NT2/D1 (cell line): ENCODE measurements at regions not wholly inside any gene's neighbourhood (a gene's known extent, or its start where the extent isn't known, plus 50 kb on each side); places are given as distances from the start of the nearest gene placed in this dataset.
"Not testable (repeated sequence)": the region's sequence is repeated elsewhere in the genome, so short reads cannot be mapped to it uniquely, and the experiment has no call there.

Experiments used
- SUZ12 ChIP-seq: IDR thresholded peaks from 2 replicates; pipeline ENCODE4 v1.6.1; 2011; ENCODE audit not compliant: insufficient read length, insufficient read depth; ENCODE audit errors: extremely low read depth
- YY1 ChIP-seq: IDR thresholded peaks from 2 replicates; pipeline ENCODE4 v1.6.1; 2011; ENCODE audit not compliant: insufficient read length, insufficient read depth
- ZNF274 ChIP-seq: IDR thresholded peaks from 2 replicates; pipeline ENCODE4 v1.6.1; 2011; ENCODE audit warnings: mild to moderate bottlenecking, low read depth, low read length

DNA sequence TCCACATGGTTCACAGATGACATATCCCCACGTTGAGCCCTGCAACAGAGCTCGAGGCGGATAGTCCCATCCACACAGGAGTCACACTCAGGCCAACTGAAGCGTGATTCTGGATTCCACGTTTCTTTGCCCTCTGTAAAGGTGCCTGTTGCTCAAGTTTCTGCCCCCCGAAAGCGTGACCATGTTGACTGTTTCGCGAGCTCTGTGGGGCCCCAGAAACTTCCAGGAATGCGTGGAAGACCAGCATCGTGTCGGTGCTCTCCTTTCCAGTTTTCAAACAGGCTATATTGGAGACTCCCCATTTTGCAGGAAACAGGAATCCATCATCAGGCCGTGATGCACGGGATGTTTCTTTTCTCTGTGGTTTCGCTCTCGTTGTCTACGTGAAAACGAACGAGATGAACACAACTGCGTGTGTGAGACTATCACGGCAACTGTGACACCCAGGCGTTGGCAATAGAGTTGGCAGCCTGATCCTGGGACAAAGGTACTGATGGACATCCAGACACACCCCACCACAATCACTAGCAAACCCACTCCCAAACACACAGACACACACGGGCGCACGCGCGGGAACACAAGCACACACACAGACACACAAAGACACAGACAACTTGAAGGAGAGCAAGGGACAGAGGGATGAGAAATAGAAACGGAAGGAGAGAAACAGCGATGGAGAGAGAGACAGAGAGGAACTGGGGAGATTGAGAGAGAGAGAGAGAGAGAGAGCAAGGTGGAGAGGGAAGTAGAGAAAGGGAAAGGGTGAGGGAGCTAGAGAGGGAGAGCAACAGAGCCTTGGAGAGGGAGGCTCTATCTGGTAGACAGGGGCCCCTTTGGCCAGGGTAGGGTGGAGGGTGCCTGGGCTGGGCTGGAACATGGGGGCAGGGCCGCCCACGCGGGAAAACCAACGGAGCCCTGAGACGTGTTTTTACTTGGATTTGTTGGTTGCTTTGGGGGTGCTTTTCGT is 1609.3 kb downstream of the SPATA31A7 start:
- TF ChIP-seq SUZ12, YY1, ZNF274: not testable (repeated sequence)
